Right kidney (tissue), 1 donor: ENCODE measurements at regions not wholly inside any gene's neighbourhood (a gene's known extent, or its start where the extent isn't known, plus 50 kb on each side); places are given as distances from the start of the nearest gene placed in this dataset.
"Not testable (repeated sequence)": the region's sequence is repeated elsewhere in the genome, so short reads cannot be mapped to it uniquely, and the experiment has no call there.

Experiments used
- DNase-seq: peaks from one replicate; pipeline ENCODE4 v3.0.0-alpha.2; 2016

DNA sequence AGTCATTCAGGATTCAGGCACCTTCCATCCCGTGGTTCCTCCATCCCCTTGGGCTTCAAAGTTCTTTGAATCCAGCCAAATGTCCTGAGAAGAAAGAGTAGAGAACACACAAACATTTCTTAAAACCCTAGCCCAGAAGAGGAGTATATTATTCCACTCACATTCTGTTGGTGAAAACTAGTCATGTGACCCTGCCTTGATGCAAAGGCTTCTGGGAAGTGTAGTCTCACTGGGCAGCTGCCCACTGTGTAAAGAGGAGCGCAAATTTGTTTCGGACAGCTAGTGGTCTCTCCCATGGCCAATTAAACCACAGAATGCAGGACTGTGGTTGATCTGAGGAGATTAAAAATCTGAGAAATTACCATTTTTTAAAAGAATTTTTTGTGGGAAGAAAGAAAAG lies 304.4 kb downstream of the SUCLA2 start:
- no peak for DNase-seq

- no peak for DNase-seq
Observed at GRCh38 chr13:47687577-47687976, 313.5 kb downstream of the SUCLA2 start.

- DNase-seq = not testable (repeated sequence)
Observed at GRCh38 chr13:47685156-47685555, 315.9 kb downstream of the SUCLA2 start.

DNA sequence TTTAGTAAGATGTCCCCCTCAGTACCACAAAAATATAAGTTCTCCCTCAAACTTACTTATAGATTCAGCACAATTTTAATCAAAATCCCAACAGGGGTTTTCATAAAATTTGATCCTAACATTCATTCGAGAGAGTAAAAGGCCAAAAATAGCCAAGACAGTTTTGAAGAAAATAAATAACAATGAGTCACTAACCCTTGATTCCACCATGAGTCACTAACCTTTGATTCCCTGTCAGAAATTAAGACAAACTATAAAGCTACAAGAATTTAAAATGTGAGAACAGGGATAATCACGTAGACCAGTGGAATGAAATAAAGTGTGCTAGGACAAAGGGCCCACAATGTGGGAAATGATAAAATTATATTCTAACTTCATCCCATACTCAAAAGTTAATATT lies 320.3 kb downstream of the SUCLA2 start:
- no peak for DNase-seq

GRCh38 chr13:47679401-47679800 lies 321.7 kb downstream of the SUCLA2 start:
- no peak for DNase-seq

GRCh38 chr13:47678201-47678968 lies 322.7 kb downstream of the SUCLA2 start:
- no peak for DNase-seq

DNA sequence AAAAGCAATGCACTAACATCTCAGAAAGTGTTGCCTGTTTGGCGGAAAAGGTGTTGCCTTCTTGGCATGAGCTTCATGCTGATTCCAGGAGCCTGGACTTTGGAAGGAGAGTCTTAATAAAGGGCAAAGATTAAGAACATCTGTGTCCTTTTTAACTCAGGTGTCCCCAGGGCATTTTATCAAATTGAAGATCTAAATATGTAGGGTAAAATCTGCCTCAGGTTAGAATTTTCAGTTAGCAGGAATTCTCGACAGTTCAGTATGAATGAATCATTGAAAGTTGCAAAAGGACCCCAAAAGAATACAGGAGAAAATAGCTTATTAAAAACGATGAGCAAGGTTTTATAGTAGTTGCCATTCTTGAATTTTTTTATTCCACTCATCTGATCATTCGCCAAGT lies 325.2 kb downstream of the SUCLA2 start:
- DNase-seq = no peak

DNA sequence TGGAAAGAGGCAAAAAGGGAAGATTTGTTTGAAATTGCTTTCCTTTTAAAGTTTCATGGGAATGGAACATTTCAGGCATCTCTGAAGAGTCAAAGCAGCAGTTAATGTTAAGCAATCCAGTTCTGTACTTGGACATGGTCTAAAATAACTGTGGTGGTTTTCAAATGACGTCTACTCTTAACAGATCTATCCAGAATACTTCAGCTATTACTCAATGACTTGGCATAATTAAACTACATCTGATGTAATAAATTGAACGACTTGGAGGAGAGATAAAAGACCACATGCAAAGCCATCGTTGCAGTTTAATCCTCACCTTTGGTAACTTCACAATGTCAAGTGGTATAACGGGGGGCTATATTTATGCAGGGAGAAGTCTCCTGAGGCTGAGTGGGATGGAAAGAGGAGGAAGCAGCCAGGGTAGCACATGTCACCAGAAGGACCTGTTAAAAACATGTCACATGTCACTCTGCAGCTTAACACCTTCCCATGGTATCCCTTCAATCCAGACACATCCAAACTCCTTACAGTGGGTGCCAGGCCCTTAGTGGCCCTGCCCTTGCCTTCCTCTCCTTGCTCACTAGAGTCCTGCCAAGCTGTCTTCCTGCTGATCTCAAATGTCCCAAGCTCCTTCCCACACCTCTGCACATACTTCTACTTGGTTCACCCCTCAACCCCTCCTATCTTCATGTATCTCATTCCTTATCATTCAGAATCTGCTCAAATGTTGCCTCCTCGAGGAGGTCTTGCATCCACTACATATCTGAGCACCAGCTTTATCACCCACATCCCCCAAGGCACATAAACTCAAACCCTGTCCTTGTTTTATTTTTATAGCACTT lies 327.8 kb downstream of the SUCLA2 start:
- no peak for DNase-seq

GRCh38 chr13:47672245-47673008 lies 328.6 kb downstream of the SUCLA2 start:
- DNase-seq = no peak

- DNase-seq = no peak
Observed at GRCh38 chr13:47671776-47672175, 329.3 kb downstream of the SUCLA2 start.

DNA sequence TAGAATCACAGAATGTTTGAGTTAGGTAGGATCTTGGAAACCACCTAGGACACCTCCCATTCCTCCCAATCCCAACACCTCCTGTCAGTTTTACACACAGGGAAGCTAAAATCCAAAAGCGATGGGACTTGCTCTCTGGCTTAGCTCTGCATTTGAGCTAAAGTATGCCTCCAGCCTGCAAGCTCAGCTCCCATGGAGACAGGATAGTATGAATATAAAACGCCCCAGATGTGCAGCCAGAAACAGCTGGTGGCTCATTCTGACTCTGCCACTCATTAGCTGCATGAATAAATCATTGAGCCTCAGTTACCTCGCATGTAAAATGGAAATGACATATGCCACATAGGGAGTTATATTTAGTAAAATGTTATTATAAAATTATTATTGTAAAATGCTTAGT lies 336.0 kb downstream of the SUCLA2 start:
- DNase-seq = no peak

DNA sequence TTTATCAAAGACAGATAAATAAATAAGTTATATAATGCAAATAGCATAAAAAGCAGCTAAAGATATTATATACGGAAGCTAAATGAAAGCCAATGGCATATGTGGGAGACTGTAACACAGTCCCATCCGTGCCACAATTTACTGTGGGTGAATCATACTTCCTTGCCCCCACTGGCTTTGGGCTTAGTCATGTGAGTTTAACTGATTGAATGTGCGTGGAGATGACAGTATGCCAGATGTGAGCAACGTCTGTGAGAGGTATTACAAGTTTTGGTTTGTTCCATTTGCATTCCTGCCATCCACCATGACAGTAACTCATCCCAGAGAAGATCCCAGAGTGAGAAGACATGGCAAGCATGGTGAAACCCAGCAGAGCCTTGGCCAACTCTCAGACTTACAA lies 340.0 kb downstream of the SUCLA2 start:
- no peak for DNase-seq

- DNase-seq = no peak
Observed at GRCh38 chr13:47656651-47657050, 344.4 kb downstream of the SUCLA2 start.

- DNase-seq = no peak
Observed at GRCh38 chr13:47650209-47650608, 350.9 kb downstream of the SUCLA2 start.

GRCh38 chr13:47647001-47647400 lies 354.1 kb downstream of the SUCLA2 start:
- DNase-seq = no peak

GRCh38 chr13:47646298-47646697 lies 354.8 kb downstream of the SUCLA2 start:
- DNase-seq = no peak

GRCh38 chr13:47639738-47640447 lies 361.2 kb downstream of the SUCLA2 start:
- DNase-seq = no peak

- DNase-seq = no peak
Observed at GRCh38 chr13:47638627-47639026, 362.4 kb downstream of the SUCLA2 start.

DNA sequence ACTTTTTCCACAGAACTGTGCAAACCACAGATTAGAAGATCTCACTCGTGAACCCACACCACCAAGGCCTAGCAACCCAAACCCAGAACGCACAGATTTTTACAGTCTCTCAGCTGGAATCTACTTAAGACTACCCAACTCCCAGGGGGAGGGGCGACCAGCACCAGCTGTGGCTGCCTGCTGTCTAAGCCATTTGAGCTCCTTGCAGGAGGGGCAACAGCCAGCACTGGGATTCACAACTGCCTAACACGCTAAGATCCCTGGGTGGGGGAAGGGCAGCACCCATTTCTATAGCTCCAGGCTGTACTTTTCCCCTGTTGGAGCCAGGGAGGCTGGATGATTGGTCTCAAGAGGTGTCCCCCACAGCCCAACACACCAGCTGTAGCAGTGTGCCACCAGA lies 368.8 kb downstream of the SUCLA2 start:
- DNase-seq = no peak

DNA sequence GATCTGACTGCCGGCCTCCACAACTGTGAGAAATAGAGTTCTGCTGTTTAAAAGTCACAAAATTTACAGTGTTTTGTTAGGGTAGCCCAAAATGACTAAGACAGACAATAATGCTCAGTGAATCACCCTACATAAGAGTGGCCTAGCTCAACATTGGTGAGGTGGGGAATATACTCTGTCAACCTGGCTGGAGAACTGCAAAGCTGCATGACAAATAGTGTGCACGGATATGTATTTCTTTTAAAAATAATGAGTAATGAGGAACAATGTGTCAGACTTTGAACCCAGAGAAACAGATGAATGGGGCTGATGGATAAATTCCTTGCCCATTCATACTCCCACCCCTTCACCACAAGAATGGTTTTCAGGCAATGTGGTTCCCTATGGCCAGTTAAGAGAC lies 372.4 kb downstream of the SUCLA2 start:
- DNase-seq = no peak

DNA sequence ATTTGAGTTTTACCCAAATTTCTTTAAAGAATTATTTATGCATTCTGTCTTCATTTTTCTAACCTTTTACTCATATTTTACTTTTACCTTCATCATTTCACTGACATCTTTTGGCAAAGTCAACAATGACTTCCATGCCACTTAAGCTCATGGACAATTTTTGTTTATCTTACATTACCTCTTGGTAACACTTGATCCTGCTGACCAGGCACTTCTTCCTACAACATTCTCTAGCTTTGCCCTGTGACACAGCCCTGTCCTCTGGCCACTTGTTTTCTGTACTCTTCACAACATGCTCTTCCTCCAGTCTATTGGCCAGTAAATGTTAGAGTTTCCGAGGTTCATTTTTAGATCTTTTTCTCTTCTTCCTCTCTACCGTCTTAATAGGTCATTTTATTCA lies 377.2 kb downstream of the SUCLA2 start:
- DNase-seq = no peak

DNA sequence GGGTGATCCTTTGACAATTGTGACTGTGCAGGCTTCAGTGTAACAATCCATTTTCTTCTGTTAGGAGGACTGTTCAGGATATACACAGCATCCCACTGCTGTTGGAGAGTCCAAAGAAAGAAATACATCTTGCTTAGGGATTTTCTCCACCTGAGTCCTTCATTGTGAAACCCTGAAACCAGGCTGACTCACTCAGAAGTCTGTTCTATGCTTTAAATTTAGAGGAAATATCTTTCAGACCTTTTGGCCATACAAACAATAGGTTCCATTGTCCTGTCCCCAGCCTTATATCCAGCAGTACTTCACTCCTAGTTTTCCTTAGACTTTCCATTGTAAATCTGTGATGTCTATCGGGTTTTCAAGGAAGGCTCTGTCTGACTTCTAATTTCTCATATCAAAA lies 379.1 kb downstream of the SUCLA2 start:
- no peak for DNase-seq
